Astrocyte (in vitro differentiated cells and primary cell): ENCODE measurements at regions not wholly inside any gene's neighbourhood (a gene's known extent, or its start where the extent isn't known, plus 50 kb on each side); places are given as distances from the start of the nearest gene placed in this dataset.

Experiments used
- DNase-seq: peaks from one replicate; pipeline ENCODE4 v3.0.0-alpha.2; 2010; ENCODE audit warnings: low read depth
- FAIRE-seq: peaks from 2 replicates; lab custom pipeline; 2011; peaks lifted over from hg19 to GRCh38; lab: Jason Lieb, UNC
- H2AFZ ChIP-seq: 2 replicates; pipeline ENCODE4 v1.6.0; 2012; ENCODE audit warnings: low read depth, low read length, inconsistent platforms
- H3K27ac ChIP-seq: 2 replicates; pipeline ENCODE4 v1.5.1; 2011; ENCODE audit warnings: low read depth, low read length, inconsistent platforms
- H3K27me3 ChIP-seq: 2 replicates; pipeline ENCODE4 v1.6.0; 2011; ENCODE audit warnings: low read length, inconsistent platforms; ENCODE audit not compliant: insufficient read depth
- H3K36me3 ChIP-seq: 2 replicates; pipeline ENCODE4 v1.5.1; 2011; ENCODE audit warnings: low read length, inconsistent platforms; ENCODE audit not compliant: insufficient read depth
- H3K4me1 ChIP-seq: 2 replicates; pipeline ENCODE4 v1.5.1; 2011; ENCODE audit warnings: low read length, inconsistent platforms; ENCODE audit not compliant: insufficient read depth
- H3K4me2 ChIP-seq: 2 replicates; pipeline ENCODE4 v1.6.0; 2012; ENCODE audit warnings: low read length, inconsistent platforms
- H3K4me3 ChIP-seq: 2 replicates; pipeline ENCODE4 v1.5.1; 2011; ENCODE audit warnings: low read depth, mild to moderate bottlenecking, low read length, inconsistent platforms; ENCODE audit not compliant: insufficient read depth
- H3K79me2 ChIP-seq: 2 replicates; pipeline ENCODE4 v1.6.0; 2012; ENCODE audit warnings: mild to moderate bottlenecking, low read length, inconsistent platforms; ENCODE audit not compliant: insufficient read depth
- H3K9ac ChIP-seq: 2 replicates; pipeline ENCODE4 v1.6.0; 2012; ENCODE audit warnings: mild to moderate bottlenecking, low read length, inconsistent platforms
- H3K9me3 ChIP-seq: 2 replicates; pipeline ENCODE4 v1.5.1; 2012; ENCODE audit warnings: low read depth, mild to moderate bottlenecking, low read length, inconsistent platforms; ENCODE audit not compliant: insufficient read depth
- H4K20me1 ChIP-seq: 2 replicates; pipeline ENCODE4 v1.6.0; 2012; ENCODE audit warnings: low read length, inconsistent platforms; ENCODE audit not compliant: insufficient read depth
- H3K27ac Mint-ChIP-seq: one replicate; pipeline ENCODE4 v1.8.0; 2021; ENCODE audit warnings: mild to moderate bottlenecking, mixed read lengths; ENCODE audit not compliant: unreplicated experiment
- H3K27me3 Mint-ChIP-seq: one replicate; pipeline ENCODE4 v1.8.0; 2021; ENCODE audit warnings: low read depth, mixed read lengths; ENCODE audit not compliant: unreplicated experiment
- H3K36me3 Mint-ChIP-seq: one replicate; pipeline ENCODE4 v1.8.0; 2021; ENCODE audit warnings: low read depth, mixed read lengths; ENCODE audit not compliant: unreplicated experiment
- H3K4me1 Mint-ChIP-seq: one replicate; pipeline ENCODE4 v1.8.0; 2021; ENCODE audit warnings: low read depth, mixed read lengths; ENCODE audit not compliant: unreplicated experiment
- H3K4me3 Mint-ChIP-seq: one replicate; pipeline ENCODE4 v1.8.0; 2021; ENCODE audit warnings: mild to moderate bottlenecking, moderate library complexity, mixed read lengths; ENCODE audit not compliant: unreplicated experiment
- H3K9me3 Mint-ChIP-seq: one replicate; pipeline ENCODE4 v1.8.0; 2021; ENCODE audit warnings: mild to moderate bottlenecking, mixed read lengths; ENCODE audit not compliant: unreplicated experiment
- CTCF ChIP-seq: IDR thresholded peaks from 2 replicates; pipeline ENCODE4 v1.5.1; 2011; ENCODE audit warnings: low read depth, mild to moderate bottlenecking, inconsistent platforms, low read length, moderate library complexity; ENCODE audit not compliant: insufficient read depth
- EZH2 ChIP-seq: IDR thresholded peaks from 2 replicates; pipeline ENCODE4 v1.6.1; 2012; ENCODE audit warnings: mild to moderate bottlenecking, low read length, inconsistent platforms; ENCODE audit not compliant: insufficient read depth

- H3K9ac ChIP-seq = no peak overlapping the region
- DNase-seq (no peak), FAIRE-seq (no peak)
- H3K4me2 ChIP-seq = no peak overlapping the region
- Mint-ChIP-seq H3K4me1 (peaks cover 5% of the 10 kb centered on the region), H3K9me3 (no peaks in the 10 kb centered on the region), H3K36me3 (no peaks in the 10 kb centered on the region), H3K27ac (no peak overlapping the region), H3K27me3 (no peaks in the 10 kb centered on the region), H3K4me3 (no peak overlapping the region)
- TF ChIP-seq EZH2 (no peak), CTCF (no peak)
- no peak overlapping the region for H3K4me3 ChIP-seq
- no peak overlapping the region for H2AFZ ChIP-seq
- H3K4me1 ChIP-seq = peaks cover 3% of the 10 kb centered on the region
- H3K79me2 ChIP-seq = no peaks in the 10 kb centered on the region
- H3K27ac ChIP-seq = no peak overlapping the region
- no peaks in the 10 kb centered on the region for H3K36me3 ChIP-seq
- no peaks in the 10 kb centered on the region for H4K20me1 ChIP-seq
- no peaks in the 10 kb centered on the region for H3K9me3 ChIP-seq
- H3K27me3 ChIP-seq = no peaks in the 10 kb centered on the region
These were observed 115.6 kb upstream of the TNS3 start for GRCh38 chr7:47697543-47697942.

- H3K4me3 Mint-ChIP-seq = no peak overlapping the region
- no peak overlapping the region for H3K4me3 ChIP-seq
- H3K4me1 Mint-ChIP-seq = peaks cover 11% of the 10 kb centered on the region
- H3K27me3 ChIP-seq = no peaks in the 10 kb centered on the region
- FAIRE-seq (no peak), DNase-seq (no peak)
- H3K9me3 Mint-ChIP-seq = no peaks in the 10 kb centered on the region
- no peak overlapping the region for H3K27ac ChIP-seq
- H4K20me1 ChIP-seq = no peaks in the 10 kb centered on the region
- TF ChIP-seq CTCF = no peak
- no peak for TF ChIP-seq EZH2
- no peak overlapping the region for H2AFZ ChIP-seq
- H3K4me2 ChIP-seq = no peak overlapping the region
- H3K4me1 ChIP-seq = peaks cover 3% of the 10 kb centered on the region
- no peaks in the 10 kb centered on the region for H3K79me2 ChIP-seq
- H3K9ac ChIP-seq = no peak overlapping the region
- no peaks in the 10 kb centered on the region for H3K36me3 ChIP-seq
- H3K36me3 Mint-ChIP-seq = no peaks in the 10 kb centered on the region
- H3K27me3 Mint-ChIP-seq = no peaks in the 10 kb centered on the region
- no peaks in the 10 kb centered on the region for H3K9me3 ChIP-seq
- H3K27ac Mint-ChIP-seq = no peak overlapping the region
These were observed 114.3 kb upstream of the TNS3 start for GRCh38 chr7:47696152-47696710.

- TF ChIP-seq CTCF (no peak), EZH2 (no peak)
- Histone ChIP-seq H3K27ac (no peak overlapping the region), H3K4me3 (no peak overlapping the region), H3K9me3 (no peaks in the 10 kb centered on the region), H3K27me3 (no peaks in the 10 kb centered on the region), H4K20me1 (no peaks in the 10 kb centered on the region), H3K4me2 (no peak overlapping the region), H3K9ac (no peak overlapping the region), H3K4me1 (peaks cover 3% of the 10 kb centered on the region), H3K79me2 (no peaks in the 10 kb centered on the region), H2AFZ (no peak overlapping the region), H3K36me3 (no peaks in the 10 kb centered on the region)
- no peaks in the 10 kb centered on the region for H3K27me3 Mint-ChIP-seq
- no peak for FAIRE-seq
- no peaks in the 10 kb centered on the region for H3K36me3 Mint-ChIP-seq
- DNase-seq = peak; percentile 69
- no peak overlapping the region for H3K4me3 Mint-ChIP-seq
- H3K4me1 Mint-ChIP-seq = peaks cover 19% of the 10 kb centered on the region
- H3K27ac Mint-ChIP-seq = no peak overlapping the region
- no peaks in the 10 kb centered on the region for H3K9me3 Mint-ChIP-seq
These were observed 111.3 kb upstream of the TNS3 start for GRCh38 chr7:47693216-47693615.
